Left lung (tissue), 4 donors: ENCODE measurements at regions not wholly inside any gene's neighbourhood (a gene's known extent, or its start where the extent isn't known, plus 50 kb on each side); places are given as distances from the start of the nearest gene placed in this dataset.

Experiments
- ATAC-seq: fragments of 200-7000 bp; cut with Tn5 transposase; one replicate; pipeline ENCODE4 v1.9.1; 2020; ENCODE audit warnings: moderate library complexity
- DNase-seq, 4 donors: peaks; one replicate each; pipeline ENCODE4 v3.0.0-alpha.2; 2013 to 2020
- H3K27ac ChIP-seq, 2 donors: fragments of 200-600 bp; sonication (generic) in 1 of 2; one replicate each; pipeline versions ENCODE4 v1.5.0 to v1.8.0; 2020 to 2021
- H3K27me3 ChIP-seq, 2 donors: fragments of 200-600 bp; sonication (generic) in 1 of 2; one replicate each; pipeline versions ENCODE4 v1.5.0 to v1.8.0; 2020 to 2021
- H3K36me3 ChIP-seq, 2 donors: fragments of 200-600 bp; sonication (generic) in 1 of 2; one replicate each; pipeline versions ENCODE4 v1.5.0 to v1.8.0; 2020 to 2021
- H3K4me1 ChIP-seq, 2 donors: fragments of 200-600 bp; one replicate each; pipeline ENCODE4 v1.8.0; 2021
- H3K4me3 ChIP-seq, 2 donors: fragments of 200-600 bp; sonication (generic) in 1 of 2; one replicate each; pipeline versions ENCODE4 v1.5.0 to v1.8.0; 2020 to 2021; ENCODE audit warnings: mild to moderate bottlenecking in 1 of 2
- H3K9me3 ChIP-seq, 2 donors: fragments of 200-600 bp; sonication (generic) in 1 of 2; one replicate each; pipeline versions ENCODE4 v1.5.0 to v1.8.0; 2020 to 2021
- intact Hi-C, 2 donors: fragments of 100-400 bp; cut with DNase I; formaldehyde crosslinking; loops; one replicate each; pipeline versions ENCODE4 v1.11.2 to v1.14.2; 2022
- TF ChIP-seq, protein P1 (sequence below), 2 donors: fragments of 200-600 bp; sonication (generic) in 1 of 2; IDR thresholded peaks; one replicate each; pipeline versions ENCODE4 v1.5.0 to v1.8.0; 2021; ENCODE audit warnings: antibody characterized with exemption in 2 of 2
- donor health status: DM: no; HTN: yes; CAD: no.
- donor health status: DM: no; HTN: no; CAD: no.

DNA sequence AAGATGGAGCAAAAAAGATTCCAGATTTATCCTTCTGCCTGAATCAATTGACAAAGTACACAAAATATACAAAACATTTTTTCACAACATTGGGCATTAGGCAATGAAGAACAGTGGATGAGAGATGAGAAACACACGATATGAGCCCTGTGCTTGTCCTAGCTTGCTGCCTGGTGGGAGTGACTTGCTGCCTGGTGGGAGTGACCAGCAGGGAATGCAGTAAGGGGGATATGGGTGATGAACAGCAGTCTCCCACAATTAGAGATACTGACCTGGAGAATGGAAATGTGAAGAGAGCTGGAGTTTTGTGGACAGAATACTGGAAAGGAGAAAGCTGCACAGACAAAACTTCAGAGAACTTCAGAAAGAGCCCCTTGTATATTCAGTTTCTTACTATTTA lies 629.4 kb upstream of the FRG1 start:
- Histone ChIP-seq H3K9me3 (peaks cover 0 to 2% of the 10 kb centered on the region in 2 donors), H3K4me3 (no peak overlapping the region), H3K4me1 (no peaks in the 10 kb centered on the region), H3K27ac (no peak overlapping the region), H3K27me3 (no peaks in the 10 kb centered on the region), H3K36me3 (no peaks in the 10 kb centered on the region)
- no peak for ATAC-seq
- TF ChIP-seq, protein P1, sequence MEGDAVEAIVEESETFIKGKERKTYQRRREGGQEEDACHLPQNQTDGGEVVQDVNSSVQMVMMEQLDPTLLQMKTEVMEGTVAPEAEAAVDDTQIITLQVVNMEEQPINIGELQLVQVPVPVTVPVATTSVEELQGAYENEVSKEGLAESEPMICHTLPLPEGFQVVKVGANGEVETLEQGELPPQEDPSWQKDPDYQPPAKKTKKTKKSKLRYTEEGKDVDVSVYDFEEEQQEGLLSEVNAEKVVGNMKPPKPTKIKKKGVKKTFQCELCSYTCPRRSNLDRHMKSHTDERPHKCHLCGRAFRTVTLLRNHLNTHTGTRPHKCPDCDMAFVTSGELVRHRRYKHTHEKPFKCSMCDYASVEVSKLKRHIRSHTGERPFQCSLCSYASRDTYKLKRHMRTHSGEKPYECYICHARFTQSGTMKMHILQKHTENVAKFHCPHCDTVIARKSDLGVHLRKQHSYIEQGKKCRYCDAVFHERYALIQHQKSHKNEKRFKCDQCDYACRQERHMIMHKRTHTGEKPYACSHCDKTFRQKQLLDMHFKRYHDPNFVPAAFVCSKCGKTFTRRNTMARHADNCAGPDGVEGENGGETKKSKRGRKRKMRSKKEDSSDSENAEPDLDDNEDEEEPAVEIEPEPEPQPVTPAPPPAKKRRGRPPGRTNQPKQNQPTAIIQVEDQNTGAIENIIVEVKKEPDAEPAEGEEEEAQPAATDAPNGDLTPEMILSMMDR (IDR thresholded peaks at IDR 0.05): no peak
- no peak for DNase-seq
- intact Hi-C loops: no loop called here

DNA sequence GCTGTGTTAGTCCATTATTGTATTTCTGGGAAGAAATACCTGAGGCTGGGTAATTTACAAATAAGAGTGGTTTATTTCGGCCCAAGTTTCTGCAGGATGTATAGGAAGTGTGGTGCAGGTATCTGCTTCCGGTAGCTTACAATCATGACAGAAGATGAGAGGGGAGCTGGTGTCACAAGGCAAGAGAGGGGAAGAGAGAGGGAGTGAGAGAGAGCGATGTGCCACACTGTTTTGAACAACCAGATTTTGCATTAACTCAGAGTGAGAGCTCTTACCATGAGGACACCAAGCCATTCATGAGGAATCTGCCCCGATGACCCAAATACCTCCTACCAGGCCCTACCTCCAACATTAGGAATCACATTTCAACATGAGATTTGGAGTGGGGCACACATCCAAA lies 627.6 kb upstream of the FRG1 start:
- intact Hi-C loops: no loop called here
- Histone ChIP-seq H3K36me3 (no peaks in the 10 kb centered on the region), H3K4me3 (no peak overlapping the region), H3K4me1 (no peaks in the 10 kb centered on the region), H3K9me3 (peaks cover 0 to 2% of the 10 kb centered on the region in 2 donors), H3K27ac (no peak overlapping the region), H3K27me3 (no peaks in the 10 kb centered on the region)
- no peak for DNase-seq
- ATAC-seq: no peak
- TF ChIP-seq, protein P1 (IDR thresholded peaks at IDR 0.05): no peak

DNA sequence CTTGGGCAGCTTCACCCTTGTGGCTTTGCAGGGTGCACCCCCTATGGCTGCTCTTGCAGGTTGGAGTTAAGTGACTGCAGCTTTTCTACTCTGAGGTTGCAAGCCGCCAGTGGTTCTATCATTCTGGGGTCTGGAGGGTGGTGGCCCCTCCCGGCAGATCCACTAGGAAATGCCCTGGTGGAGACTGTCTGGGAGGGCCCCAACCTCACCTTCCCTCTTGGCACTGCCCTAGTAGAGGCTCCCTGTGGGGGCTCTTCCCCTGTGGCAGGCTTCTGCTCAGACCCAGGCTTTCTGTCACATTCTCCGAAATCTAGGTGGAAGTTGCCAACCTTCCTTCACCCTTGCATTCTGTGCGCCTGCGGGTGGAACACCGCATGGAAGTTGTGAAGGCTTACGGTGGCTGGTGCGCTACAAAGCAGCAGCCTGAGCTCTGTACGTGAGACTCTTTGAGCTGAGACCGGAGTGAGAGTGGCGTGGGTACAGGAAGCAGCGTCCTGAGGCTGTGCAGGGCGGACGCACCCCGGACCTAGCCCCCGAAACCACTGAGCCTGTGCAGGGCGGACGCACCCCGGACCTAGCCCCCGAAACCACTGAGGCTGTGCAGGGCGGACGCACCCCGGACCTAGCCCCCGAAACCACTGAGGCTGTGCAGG lies 626.7 kb upstream of the FRG1 start:
- Histone ChIP-seq H3K27me3 (no peaks in the 10 kb centered on the region), H3K36me3 (no peaks in the 10 kb centered on the region), H3K9me3 (peaks cover 0 to 7% of the 10 kb centered on the region in 2 donors), H3K4me3 (no peak overlapping the region), H3K27ac (no peak overlapping the region), H3K4me1 (no peaks in the 10 kb centered on the region)
- DNase-seq (no peak), ATAC-seq (no peak)
- TF ChIP-seq, protein P1 (IDR thresholded peaks at IDR 0.05): no peak
- intact Hi-C loops: no loop called here

DNA sequence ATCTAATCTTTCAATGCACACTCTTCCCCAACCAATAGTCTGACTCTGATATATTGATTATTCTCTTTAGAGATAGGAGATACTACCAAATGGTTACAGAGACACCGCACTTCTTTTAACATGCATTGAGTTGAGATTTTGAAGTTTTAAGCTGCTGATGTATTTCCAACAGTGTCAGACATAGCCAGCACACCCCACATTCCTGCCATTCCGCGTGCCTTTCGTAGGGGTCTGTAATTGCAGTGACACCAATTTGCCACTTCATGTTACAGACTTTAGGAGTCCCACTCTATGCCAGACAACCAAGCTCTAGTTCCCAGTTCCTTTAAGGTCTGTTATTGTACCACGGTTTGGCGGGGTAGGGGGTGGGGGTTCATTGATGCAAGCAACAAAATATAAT lies 618.2 kb upstream of the FRG1 start:
- peaks cover 0 to 14% of the 10 kb centered on the region in 2 donors for H3K9me3 ChIP-seq
- H3K27ac ChIP-seq: no peak overlapping the region
- TF ChIP-seq, protein P1 (IDR thresholded peaks at IDR 0.05): no peak
- DNase-seq (no peak), ATAC-seq (no peak)
- H3K36me3 ChIP-seq: no peaks in the 10 kb centered on the region
- H3K4me1 ChIP-seq: no peaks in the 10 kb centered on the region
- no peak overlapping the region for H3K4me3 ChIP-seq
- no peaks in the 10 kb centered on the region for H3K27me3 ChIP-seq
- intact Hi-C loops: no loop called here

DNA sequence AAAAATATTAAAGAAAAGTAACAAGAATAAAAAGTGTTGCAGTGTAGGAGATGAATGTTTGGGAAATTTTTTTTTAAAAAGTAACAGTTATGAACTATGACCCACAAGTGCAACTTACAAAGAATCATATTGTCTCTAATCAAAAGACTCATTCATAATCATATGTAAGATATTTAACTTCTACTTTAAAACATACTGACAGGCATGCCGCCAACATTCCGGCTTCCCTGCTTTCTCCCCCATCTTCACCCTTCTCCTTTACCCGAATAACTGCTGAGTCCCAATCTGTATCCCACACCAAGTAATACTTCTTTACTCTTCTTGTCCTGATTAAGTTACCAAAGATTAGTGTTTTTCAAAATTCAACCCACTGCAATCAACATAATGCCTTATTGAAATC lies 598.8 kb upstream of the FRG1 start:
- no peak overlapping the region for H3K27ac ChIP-seq
- H3K4me3 ChIP-seq: no peak overlapping the region
- H3K27me3 ChIP-seq: no peaks in the 10 kb centered on the region
- no peaks in the 10 kb centered on the region for H3K4me1 ChIP-seq
- intact Hi-C loops: no loop called here
- ATAC-seq: no peak
- H3K36me3 ChIP-seq: no peaks in the 10 kb centered on the region
- DNase-seq: no peak
- TF ChIP-seq, protein P1 (IDR thresholded peaks at IDR 0.05): no peak
- H3K9me3 ChIP-seq: no peaks in the 10 kb centered on the region
